Activated CD4-positive, alpha-beta T cell treated with anti-CD3 and anti-CD28 coated beads, Interleukin-2, Interleukin-4, amounts not matched to agents 100 ng/mL and 50 ng/mL, durations not matched to agents 16 hours and 8 hours (primary cell): ENCODE measurements at regions not wholly inside any gene's neighbourhood (a gene's known extent, or its start where the extent isn't known, plus 50 kb on each side); places are given as distances from the start of the nearest gene placed in this dataset.
A peak's percentile ranks its signal among the peaks of the same experiment; 100 is the strongest.

ENCODE experiments used
- DNase-seq: peaks from one replicate; pipeline ENCODE4 v3.0.0-alpha.2; 2020; ENCODE audit warnings: low spot score

DNA sequence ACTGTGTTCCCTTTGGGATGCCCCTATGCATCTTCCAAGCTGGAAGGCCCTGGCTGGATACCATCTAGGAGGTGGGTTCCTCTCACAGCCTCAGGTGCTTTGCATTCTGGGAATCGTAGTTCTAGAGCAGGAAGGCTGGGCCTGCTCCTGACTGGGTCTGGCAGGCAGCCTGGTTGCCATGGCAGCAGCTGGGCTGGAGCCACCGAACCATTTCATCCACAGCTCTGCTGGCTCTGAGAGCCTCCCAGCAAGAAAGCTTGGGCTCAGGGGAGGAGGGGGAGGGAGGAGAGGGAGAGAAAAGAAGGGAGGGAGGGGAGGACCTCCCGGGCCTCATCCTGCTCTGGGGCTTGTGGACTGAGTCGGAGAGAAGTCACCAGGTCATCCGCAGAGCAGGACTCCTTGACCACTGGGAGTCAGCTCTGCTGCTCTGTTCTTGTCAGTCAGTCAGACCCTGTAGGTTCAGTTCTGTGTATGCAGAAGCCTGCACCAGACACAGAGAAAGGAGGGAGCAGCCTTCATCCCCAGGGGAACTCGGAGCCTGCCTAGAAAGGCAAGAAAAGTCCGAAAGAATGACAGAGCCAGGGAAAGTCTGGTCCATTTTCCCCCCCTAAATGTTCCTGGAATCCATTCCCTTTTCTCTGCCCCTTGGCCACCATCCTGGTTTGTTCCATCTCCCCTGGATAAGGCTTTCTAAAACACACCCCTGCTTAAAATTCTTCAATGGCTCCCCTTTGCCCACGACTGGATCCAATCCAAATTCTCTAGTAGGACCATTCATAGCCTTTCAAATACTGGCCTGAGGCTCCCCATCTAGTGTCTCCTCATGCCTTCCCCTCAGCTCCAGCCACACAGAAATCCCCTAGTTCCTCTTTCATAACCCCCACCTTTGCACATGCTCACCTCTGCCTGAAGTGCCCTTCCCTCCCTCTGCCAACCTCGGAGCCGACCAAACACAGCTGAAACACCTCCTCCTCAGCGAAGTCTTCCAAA, 65.4 kb upstream of the ARAP3 start:
- no peak for DNase-seq

DNA sequence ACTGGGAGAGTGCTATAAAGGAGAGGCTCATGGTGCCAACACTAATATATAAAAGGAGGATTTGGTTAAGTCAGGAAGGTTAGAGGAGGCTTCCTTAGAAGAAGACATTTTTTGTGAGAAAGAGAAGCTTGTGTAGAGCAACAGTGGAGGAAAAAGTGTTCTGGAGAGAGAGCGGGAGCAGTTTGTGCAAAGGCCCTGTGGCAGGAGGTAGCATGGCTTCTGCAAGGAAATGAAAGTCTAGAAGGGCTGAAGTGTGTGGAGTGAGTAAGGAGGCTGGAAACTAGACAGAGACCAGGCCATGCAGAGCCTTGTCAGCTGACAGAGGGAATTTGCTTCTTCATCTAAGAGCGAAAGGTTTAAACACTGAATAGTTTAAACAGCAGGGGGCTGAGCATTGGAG, 64.4 kb upstream of the ARAP3 start:
- no peak for DNase-seq

DNA sequence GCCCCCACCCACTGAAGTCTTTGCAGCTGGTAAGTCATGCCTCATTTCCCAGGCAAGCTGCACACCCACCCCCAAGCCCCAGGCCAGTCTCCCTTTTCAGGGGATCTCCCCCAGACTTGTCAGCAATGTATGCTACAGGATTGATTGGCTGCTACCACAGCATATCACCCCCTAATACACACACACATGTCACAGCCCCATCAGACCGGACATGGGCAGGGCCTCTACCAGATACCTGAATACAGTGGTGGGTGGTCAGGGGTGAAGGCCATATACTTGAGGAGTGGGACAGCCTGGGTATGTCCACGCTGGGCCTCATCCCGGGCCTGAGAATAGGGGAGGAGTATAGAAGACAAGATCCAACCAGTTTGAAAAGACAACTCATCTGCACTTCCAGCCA, 63.4 kb upstream of the ARAP3 start:
- DNase-seq, result no peak

DNA sequence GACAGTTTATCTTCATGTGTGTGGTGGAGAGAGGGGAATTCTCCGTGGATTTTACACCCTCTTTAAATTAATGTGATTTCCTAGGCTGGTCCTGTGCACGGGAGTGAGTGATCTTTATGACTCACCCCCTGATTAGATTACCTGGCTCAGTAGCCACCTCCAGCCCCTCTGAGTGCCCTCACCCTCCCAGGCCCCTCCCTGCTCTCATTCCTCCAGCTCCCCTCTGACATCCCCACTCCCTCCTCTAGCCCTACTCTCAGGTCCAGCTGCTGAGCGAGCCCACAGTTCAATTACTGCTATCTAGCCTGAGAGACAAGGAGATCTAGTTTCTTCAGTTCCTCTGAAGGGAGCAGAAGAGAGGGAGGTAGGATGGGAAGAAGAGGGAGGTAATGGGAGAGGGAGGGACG, 61.8 kb upstream of the ARAP3 start:
- DNase-seq, result no peak

DNA sequence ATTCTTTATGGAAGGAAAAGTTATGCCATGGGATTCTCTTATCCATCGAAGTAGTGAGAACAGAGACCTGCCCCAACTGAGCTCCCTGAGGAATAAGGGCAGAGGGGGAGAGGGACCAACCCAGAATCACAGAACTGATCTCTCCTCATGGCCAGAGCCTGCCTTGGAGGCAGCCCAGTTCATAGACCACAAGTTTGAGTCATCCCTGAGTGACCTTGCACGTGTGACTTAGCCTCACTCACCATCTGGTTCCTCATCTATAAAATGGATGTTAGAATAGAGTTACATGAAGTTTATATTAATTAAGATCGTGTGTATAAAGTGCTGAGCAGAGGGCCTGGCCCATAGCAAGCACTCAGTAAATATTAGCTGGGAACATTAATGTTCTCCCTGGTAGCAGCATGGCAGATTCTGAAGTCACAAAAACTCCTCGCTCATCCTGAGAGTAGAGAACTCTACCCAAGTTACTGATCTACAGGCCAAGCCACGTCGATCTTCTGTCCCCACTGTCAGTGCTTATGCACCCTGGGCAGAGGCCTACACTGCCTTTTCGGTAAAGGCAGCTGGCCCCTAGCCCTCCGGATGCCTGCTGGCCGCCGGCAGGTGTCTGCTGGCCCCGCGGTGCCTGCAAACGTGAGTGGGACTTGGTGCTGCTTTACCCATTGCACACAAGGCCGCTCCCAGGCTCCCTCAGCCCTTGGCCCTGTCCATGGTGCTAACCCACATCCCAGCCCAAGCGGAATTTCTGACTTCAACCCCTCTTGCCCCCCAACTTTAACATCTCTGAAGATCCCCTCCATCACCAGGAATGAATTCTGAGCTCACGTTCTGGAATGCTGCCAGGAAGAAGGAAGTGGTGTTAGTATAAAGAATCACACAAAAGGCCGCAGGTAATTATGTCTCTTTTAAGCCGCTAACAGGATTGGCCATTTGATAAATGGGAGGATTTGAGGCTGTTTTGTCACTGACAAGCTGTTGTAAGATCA, 61.1 kb upstream of the ARAP3 start:
- no peak for DNase-seq

DNA sequence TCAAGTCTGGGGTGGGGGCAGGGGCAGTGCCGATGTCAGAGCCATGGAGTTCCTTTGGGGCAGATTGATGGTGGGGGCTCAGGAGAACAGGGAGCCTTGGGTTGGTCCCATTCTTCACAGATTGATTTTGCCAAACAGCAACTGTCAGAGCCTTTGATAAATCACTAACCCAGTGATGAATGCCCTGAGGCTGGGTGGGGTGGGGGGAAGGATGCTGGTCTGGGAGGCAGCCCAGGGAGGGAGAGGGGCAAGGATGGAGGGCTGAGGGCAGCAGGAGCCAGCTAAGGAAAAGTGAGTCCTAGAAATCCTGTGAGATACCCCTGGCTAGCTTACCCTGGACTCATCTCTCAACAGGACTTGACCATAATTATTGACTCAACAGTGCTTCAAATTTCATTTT, 60.1 kb upstream of the ARAP3 start:
- no peak for DNase-seq

DNA sequence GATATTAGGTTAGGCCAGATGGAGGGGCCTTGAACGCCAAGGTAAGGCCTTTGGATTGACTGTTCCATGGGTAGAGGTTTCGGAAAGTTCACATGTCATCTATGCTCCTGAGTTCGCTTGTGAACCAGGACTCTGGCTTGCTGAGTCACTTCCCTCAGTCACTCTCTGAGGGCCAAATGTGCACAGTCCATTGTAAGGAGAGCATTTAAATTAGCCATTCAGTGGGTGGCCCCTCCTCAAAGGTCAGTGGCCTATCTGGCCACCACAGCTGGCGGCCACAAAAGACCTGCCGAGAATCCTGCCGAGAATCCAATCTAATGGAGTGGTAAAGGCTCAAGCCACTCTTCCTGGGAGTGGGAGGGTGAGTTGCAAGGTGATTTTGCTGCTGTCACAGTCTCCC, 58.9 kb upstream of the ARAP3 start:
- DNase-seq, result no peak

DNA sequence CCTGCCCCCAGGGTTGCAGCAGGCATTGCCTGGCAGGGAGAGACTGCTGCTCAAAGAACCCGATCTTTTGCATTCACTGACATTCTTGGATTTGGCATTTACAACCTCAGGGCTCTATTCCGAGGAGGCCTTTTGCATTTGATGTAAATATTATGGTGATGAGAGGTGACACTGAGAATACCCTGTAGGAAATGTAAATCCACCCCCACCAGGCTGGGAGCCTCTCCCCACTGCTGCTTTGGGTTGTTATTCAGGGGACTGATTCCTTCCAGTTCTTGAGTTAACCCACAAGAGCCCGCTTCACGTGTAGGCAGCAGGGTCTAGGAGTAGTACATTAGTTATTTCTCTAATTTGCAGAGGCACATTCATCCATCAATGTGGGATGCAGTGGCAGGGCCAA, 55.5 kb upstream of the ARAP3 start:
- no peak for DNase-seq

DNA sequence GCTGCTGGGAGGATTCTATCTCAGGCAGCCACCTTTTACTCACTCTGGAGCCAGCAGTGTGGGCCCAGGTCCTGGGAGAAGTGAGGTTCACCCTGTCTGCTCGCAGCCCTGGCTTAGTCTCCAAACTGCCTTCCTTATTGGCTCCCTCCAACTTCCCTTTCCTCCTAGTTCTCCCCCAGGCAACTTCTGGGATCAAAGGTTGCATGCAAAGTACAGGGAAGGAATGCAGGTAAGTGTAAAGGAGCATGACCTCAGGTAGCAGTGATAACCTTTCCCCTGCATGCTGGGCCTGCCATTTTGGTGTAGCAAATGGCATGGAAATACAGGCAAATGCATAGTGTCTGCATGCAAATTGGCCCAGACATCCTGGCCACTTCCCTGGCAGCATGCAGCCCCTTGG, 53.8 kb upstream of the ARAP3 start:
- no peak for DNase-seq

DNA sequence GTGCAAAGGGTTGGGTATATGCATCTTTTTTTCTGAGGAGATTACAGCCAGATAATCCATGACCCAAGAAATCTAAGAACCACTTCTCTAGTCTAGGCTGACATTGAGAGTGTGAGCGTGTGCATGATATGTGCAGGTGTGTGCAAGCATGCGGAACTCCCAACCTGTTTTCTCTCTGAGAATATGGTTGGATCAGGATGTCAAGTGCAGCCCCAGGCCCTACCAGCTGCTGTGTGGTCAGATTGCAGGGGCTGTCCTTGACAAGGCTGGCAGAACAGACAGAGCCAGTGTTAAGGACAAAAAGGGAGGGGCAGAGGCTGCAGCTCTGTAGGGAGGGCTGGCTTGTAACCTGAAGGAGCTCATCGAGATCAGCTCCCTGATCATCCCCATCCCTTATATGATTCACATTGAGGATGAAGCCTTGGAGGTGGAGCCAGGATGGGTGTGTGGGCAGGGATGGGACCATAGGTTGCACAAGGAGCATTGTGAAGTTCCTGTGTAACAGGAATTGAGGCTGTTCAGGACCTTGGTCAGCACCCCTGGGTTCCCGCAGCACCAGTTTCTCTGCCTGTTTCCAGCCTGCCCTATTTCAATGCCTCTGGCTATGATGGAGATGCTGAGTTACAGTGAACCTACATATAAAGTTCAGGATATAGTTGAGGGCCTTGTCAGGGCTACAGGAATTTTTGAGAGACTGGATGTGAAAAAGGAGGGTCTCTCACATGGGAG, 52.6 kb upstream of the ARAP3 start:
- DNase-seq, result peak; percentile 4

DNA sequence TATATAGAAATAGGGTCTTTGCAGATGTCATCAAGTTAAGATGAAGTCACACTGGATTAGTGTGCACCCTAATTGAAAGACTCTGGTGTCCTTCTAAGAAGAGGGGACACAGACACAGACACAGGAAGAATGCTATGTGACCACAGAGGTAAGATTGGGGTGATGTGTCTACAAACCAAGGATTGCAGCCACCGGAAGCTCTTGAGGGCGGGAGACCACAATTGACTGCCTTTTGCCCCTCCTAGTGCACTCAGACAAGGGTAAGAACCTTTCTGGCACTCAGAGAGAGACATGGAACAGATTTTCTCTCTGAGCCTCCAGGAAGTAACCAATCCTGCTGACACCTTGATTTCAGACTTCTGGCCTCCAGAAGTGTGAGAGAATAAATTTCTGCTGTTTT, 51.2 kb upstream of the ARAP3 start:
- DNase-seq, result no peak

DNA sequence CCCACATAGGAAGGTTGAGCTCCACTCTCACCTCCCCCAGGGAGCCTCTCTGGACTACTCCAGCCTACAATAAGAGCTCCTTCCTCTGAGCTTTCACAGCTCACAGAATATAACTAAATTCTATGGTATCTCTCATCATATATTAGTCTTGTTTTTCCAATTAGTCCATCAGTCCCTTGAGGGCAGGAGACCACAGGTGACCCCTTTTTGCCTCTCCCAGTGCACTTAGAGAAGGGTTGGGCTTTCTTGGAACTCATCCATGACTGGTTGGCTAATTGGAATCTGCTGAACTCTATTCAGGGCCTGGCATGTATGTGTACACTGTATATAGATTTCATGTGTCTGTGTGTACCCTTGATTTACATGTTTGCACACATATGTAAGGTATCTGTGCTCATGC, 50.4 kb upstream of the ARAP3 start:
- no peak for DNase-seq
